ENCODE measurements at regions not wholly inside any gene's neighbourhood (a gene's known extent, or its start where the extent isn't known, plus 50 kb on each side); places are given as distances from the start of the nearest gene placed in this dataset.

DNA sequence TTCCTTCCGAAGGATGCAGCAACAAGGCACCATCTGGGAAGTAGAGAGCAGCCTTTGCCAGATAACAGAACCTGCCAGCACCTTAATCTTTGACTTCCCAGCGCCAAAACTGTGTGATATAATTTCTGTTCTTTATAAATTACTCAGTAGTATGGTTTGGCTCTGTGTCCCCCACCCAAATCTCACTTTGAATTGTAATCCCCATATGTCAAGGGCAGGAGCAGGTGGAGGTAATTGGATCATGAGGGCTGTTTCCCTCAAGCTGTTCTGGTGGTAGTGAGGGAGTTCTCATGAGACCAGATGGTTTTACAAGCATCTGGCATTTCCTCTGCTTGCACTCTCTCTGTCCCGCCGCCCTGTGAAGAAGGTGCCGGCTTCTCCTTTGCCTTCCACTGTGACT is 899.9 kb downstream of the TRIB2 start:
- intact Hi-C loops (cut with micrococcal nuclease) = no loop called here
- DNase-seq = no peak
- peaks cover 20% of the 10 kb centered on the region for H3K9me3 Mint-ChIP-seq
- H3K27ac Mint-ChIP-seq = no peak overlapping the region
- peaks cover 2% of the 10 kb centered on the region for H3K36me3 Mint-ChIP-seq
- CTCF ChIA-PET = no interaction called here
- H3K4me3 Mint-ChIP-seq = no peak overlapping the region
- H3K4me1 Mint-ChIP-seq (ENCODE audit: low read depth) = no peaks in the 10 kb centered on the region
- H3K27me3 Mint-ChIP-seq = no peaks in the 10 kb centered on the region
- POLR2A ChIA-PET = no interaction called here

DNA sequence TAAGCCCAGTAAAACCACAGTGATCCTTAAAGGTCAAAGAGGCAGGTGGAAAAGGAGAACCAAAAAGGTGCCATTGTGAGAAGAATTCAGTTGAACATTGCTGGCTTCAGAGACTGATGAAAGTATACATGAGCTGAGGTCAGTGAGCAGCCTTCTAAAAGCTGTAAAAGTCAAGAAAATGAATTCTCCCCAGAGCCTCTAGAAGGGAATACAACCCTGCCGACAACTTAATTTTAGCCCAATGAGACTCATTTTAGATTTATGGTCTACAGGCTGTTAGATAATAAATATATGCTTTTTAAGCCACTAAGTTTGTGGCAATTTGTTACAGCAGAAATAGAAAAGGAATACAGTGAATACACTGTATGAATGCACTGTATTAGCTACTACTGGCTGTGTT is 911.4 kb downstream of the TRIB2 start:
- H3K9me3 Mint-ChIP-seq = peaks cover 11% of the 10 kb centered on the region
- POLR2A ChIA-PET = no interaction called here
- H3K27ac Mint-ChIP-seq = no peak overlapping the region
- no peaks in the 10 kb centered on the region for H3K36me3 Mint-ChIP-seq
- H3K4me1 Mint-ChIP-seq (ENCODE audit: low read depth) = no peaks in the 10 kb centered on the region
- no peak for DNase-seq
- H3K27me3 Mint-ChIP-seq = no peaks in the 10 kb centered on the region
- intact Hi-C loops (cut with micrococcal nuclease) = no loop called here
- H3K4me3 Mint-ChIP-seq = no peak overlapping the region
- CTCF ChIA-PET = no interaction called here

DNA sequence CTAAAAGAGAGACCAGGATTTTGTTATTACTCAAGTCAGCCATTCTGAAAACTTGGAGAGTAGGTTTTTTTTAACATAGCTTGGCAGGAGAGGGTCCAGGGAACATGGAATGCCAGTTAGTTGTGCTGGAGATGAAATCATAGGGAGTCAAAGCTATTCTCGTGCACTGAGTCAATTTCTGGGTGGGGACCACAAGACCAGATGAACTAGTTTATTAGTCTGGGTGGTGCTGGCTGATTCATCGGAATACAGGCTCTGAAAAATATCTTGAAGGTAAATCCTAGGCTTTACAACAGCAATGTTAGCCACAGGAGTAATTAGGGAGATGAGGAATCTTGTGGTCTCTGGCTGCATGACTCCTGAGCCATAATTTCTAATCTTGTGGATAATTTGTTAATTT is 921.4 kb downstream of the TRIB2 start:
- H3K4me3 Mint-ChIP-seq = no peak overlapping the region
- ChIA-PET CTCF (no interaction called here), POLR2A (no interaction called here)
- H3K27ac Mint-ChIP-seq = no peak overlapping the region
- no peak for DNase-seq
- H3K9me3 Mint-ChIP-seq = peaks cover 3% of the 10 kb centered on the region
- no peaks in the 10 kb centered on the region for H3K4me1 Mint-ChIP-seq (ENCODE audit: low read depth)
- H3K27me3 Mint-ChIP-seq = no peaks in the 10 kb centered on the region
- intact Hi-C loops (cut with micrococcal nuclease) = no loop called here
- H3K36me3 Mint-ChIP-seq = no peaks in the 10 kb centered on the region

GRCh38 chr2:13649918-13650317 is 933.2 kb downstream of the TRIB2 start:
- Mint-ChIP-seq H3K4me3 (no peak overlapping the region), H3K9me3 (peaks cover 12% of the 10 kb centered on the region), H3K36me3 (no peaks in the 10 kb centered on the region), H3K27ac (no peak overlapping the region), H3K4me1 (ENCODE audit: low read depth) (no peaks in the 10 kb centered on the region), H3K27me3 (no peaks in the 10 kb centered on the region)
- POLR2A ChIA-PET = no interaction called here
- CTCF ChIA-PET = no interaction called here
- no peak for DNase-seq
- intact Hi-C loops (cut with micrococcal nuclease) = no loop called here

GRCh38 chr2:13650586-13651180 is 933.9 kb downstream of the TRIB2 start:
- no peak for DNase-seq
- intact Hi-C loops (cut with micrococcal nuclease) = no loop called here
- no peak overlapping the region for H3K4me3 Mint-ChIP-seq
- H3K4me1 Mint-ChIP-seq (ENCODE audit: low read depth) = no peaks in the 10 kb centered on the region
- no peaks in the 10 kb centered on the region for H3K27me3 Mint-ChIP-seq
- ChIA-PET CTCF (no interaction called here), POLR2A (no interaction called here)
- no peak overlapping the region for H3K27ac Mint-ChIP-seq
- peaks cover 12% of the 10 kb centered on the region for H3K9me3 Mint-ChIP-seq
- H3K36me3 Mint-ChIP-seq = no peaks in the 10 kb centered on the region

GRCh38 chr2:13651684-13652131 is 935.0 kb downstream of the TRIB2 start:
- no peak overlapping the region for H3K27ac Mint-ChIP-seq
- no peaks in the 10 kb centered on the region for H3K4me1 Mint-ChIP-seq (ENCODE audit: low read depth)
- no peak for DNase-seq
- H3K36me3 Mint-ChIP-seq = no peaks in the 10 kb centered on the region
- H3K4me3 Mint-ChIP-seq = no peak overlapping the region
- H3K27me3 Mint-ChIP-seq = no peaks in the 10 kb centered on the region
- CTCF ChIA-PET = no interaction called here
- POLR2A ChIA-PET = no interaction called here
- H3K9me3 Mint-ChIP-seq = peaks cover 8% of the 10 kb centered on the region
- intact Hi-C loops (cut with micrococcal nuclease) = no loop called here

DNA sequence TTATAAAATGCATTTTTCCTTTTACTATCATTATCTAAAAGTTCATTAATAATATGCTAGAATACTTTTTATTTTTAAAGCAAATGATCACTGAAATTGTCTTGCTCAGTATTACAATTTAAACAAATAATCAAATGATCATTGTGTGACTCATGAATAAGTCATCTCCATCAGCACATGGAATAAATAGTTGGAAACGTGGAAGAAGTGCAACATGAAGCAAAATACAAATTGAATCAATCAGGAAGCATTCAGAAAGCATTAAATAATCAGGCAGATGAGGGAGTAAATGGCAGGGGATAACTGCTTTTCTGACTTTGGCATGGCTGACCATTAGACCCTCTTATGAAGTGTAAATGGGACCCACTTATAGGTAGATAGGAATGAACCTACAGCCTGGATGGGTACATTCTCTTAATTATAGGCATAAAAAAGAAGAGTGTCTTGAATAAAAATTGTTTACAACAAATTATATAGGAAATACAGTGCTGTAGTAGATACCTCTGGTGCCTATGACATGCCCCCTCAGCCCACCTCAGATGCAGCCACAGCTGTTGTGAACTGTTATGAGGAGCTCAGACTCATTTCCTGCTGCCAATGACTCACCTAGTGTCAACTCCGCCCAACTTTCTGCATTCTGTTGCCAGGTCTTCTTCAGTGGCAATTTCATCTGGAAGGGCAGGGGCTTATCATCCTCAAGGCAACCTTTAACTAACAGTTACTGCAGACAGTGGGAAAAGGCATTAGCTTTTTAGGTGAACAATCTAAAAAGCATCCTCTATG is 936.0 kb downstream of the TRIB2 start:
- intact Hi-C loops (cut with micrococcal nuclease) = no loop called here
- Mint-ChIP-seq H3K4me1 (ENCODE audit: low read depth) (no peaks in the 10 kb centered on the region), H3K27ac (no peak overlapping the region), H3K4me3 (no peak overlapping the region), H3K36me3 (no peaks in the 10 kb centered on the region), H3K9me3 (peaks cover 8% of the 10 kb centered on the region), H3K27me3 (no peaks in the 10 kb centered on the region)
- no peak for DNase-seq
- ChIA-PET POLR2A (no interaction called here), CTCF (no interaction called here)

- intact Hi-C loops (cut with micrococcal nuclease) = no loop called here
- DNase-seq = no peak
- Mint-ChIP-seq H3K9me3 (peaks cover 6% of the 10 kb centered on the region), H3K27ac (no peak overlapping the region), H3K4me3 (no peak overlapping the region), H3K36me3 (no peaks in the 10 kb centered on the region), H3K4me1 (ENCODE audit: low read depth) (no peaks in the 10 kb centered on the region), H3K27me3 (no peaks in the 10 kb centered on the region)
- ChIA-PET CTCF (no interaction called here), POLR2A (no interaction called here)
Measured at GRCh38 chr2:13654416-13654815, 937.7 kb downstream of the TRIB2 start.

DNA sequence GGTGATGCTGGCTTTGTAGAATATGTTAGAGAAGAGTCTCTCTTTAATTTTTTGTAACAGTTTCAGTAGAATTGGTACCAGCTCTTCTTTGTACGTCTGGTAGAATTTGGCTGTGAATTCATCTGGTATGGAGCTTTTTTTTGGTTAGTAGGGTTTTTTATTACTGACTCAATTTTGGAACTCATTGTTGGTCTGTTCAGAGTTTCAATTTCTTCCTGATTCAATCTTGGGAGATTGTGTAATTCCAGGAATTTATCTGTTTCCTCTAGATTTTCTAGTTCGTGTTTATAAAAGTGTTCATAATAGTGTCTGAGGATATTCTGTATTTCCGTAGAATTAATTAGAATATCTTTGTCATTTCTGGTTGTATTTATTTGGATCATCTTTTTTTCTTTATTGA is 943.5 kb downstream of the TRIB2 start:
- DNase-seq = no peak
- intact Hi-C loops (cut with micrococcal nuclease) = no loop called here
- no peak overlapping the region for H3K4me3 Mint-ChIP-seq
- ChIA-PET POLR2A (no interaction called here), CTCF (no interaction called here)
- no peaks in the 10 kb centered on the region for H3K27me3 Mint-ChIP-seq
- no peaks in the 10 kb centered on the region for H3K36me3 Mint-ChIP-seq
- no peaks in the 10 kb centered on the region for H3K4me1 Mint-ChIP-seq (ENCODE audit: low read depth)
- H3K27ac Mint-ChIP-seq = no peak overlapping the region
- peaks cover 5% of the 10 kb centered on the region for H3K9me3 Mint-ChIP-seq

GRCh38 chr2:13662055-13662454 is 945.3 kb downstream of the TRIB2 start:
- no peaks in the 10 kb centered on the region for H3K27me3 Mint-ChIP-seq
- H3K4me1 Mint-ChIP-seq (ENCODE audit: low read depth) = no peaks in the 10 kb centered on the region
- H3K36me3 Mint-ChIP-seq = no peaks in the 10 kb centered on the region
- POLR2A ChIA-PET = no interaction called here
- H3K9me3 Mint-ChIP-seq = peaks cover 5% of the 10 kb centered on the region
- no peak overlapping the region for H3K27ac Mint-ChIP-seq
- CTCF ChIA-PET = no interaction called here
- DNase-seq = no peak
- H3K4me3 Mint-ChIP-seq = no peak overlapping the region
- intact Hi-C loops (cut with micrococcal nuclease) = no loop called here

DNA sequence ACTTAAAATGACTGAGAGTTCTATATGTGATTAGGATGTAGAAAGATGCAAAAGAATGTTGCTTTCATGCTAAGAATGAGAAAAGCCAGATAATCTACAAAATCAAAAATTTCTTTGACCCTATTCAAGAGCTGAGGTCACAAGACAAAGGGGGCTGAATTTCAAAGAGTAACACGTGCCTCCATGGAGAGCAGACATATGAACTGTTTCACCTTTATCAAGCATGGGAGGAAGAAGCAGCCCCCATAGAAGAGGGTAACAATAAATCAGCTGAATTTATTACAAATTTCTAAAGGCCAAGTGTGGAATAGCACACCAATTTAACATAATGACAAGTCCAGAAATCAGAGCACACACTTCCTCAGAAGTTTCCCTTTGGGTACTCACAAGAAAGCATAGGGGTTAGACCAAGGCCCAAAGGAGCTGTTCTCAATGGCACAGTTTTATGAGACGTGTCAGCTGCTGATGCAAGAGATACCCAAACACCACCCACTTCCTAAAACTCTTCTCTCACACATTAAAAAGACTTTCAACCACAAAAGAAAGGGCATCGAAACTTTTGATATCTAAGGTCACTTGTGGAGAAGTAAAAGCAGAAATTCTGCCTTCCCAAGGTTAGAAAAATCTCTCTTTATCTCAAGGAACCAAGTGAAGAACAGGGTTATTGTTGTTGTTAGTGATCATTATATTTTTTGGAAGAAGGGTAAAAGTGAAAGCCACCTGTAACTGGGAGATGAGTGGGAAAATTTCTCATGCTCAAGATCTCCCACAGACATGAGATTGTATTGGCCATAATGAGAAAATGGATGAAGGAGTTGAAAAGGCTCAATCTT is 950.1 kb downstream of the TRIB2 start:
- intact Hi-C loops (cut with micrococcal nuclease) = no loop called here
- no peaks in the 10 kb centered on the region for H3K9me3 Mint-ChIP-seq
- H3K27ac Mint-ChIP-seq = no peak overlapping the region
- CTCF ChIA-PET = no interaction called here
- H3K4me1 Mint-ChIP-seq (ENCODE audit: low read depth) = no peaks in the 10 kb centered on the region
- no peaks in the 10 kb centered on the region for H3K27me3 Mint-ChIP-seq
- DNase-seq = no peak
- POLR2A ChIA-PET = no interaction called here
- no peak overlapping the region for H3K4me3 Mint-ChIP-seq
- no peaks in the 10 kb centered on the region for H3K36me3 Mint-ChIP-seq

GRCh38 chr2:13667415-13667757 is 950.6 kb downstream of the TRIB2 start:
- CTCF ChIA-PET = no interaction called here
- Mint-ChIP-seq H3K27me3 (no peaks in the 10 kb centered on the region), H3K9me3 (no peaks in the 10 kb centered on the region), H3K4me3 (no peak overlapping the region), H3K27ac (no peak overlapping the region), H3K36me3 (no peaks in the 10 kb centered on the region), H3K4me1 (ENCODE audit: low read depth) (no peaks in the 10 kb centered on the region)
- intact Hi-C loops (cut with micrococcal nuclease) = no loop called here
- DNase-seq = no peak
- POLR2A ChIA-PET = no interaction called here

- H3K27ac Mint-ChIP-seq = no peak overlapping the region
- H3K9me3 Mint-ChIP-seq = no peaks in the 10 kb centered on the region
- H3K27me3 Mint-ChIP-seq = no peaks in the 10 kb centered on the region
- no peak overlapping the region for H3K4me3 Mint-ChIP-seq
- intact Hi-C loops (cut with micrococcal nuclease) = no loop called here
- POLR2A ChIA-PET = no interaction called here
- CTCF ChIA-PET = no interaction called here
- DNase-seq = no peak
- no peaks in the 10 kb centered on the region for H3K4me1 Mint-ChIP-seq (ENCODE audit: low read depth)
- no peaks in the 10 kb centered on the region for H3K36me3 Mint-ChIP-seq
Measured at GRCh38 chr2:13669607-13670006, 952.9 kb downstream of the TRIB2 start.

Data from activated CD4-positive, alpha-beta memory T cell treated with anti-CD3 and anti-CD28 coated beads for 36 hours (primary cell).